NCI-H128 (cell line): ENCODE measurements at regions not wholly inside any gene's neighbourhood (a gene's known extent, or its start where the extent isn't known, plus 50 kb on each side); places are given as distances from the start of the nearest gene placed in this dataset.
A peak's percentile ranks its signal among the peaks of the same experiment; 100 is the strongest.

Experiments
- DNase-seq: peaks from one replicate; lab custom pipeline; 2025; ENCODE audit not compliant: unreplicated experiment; lab: John Stamatoyannopoulos, UW

DNA sequence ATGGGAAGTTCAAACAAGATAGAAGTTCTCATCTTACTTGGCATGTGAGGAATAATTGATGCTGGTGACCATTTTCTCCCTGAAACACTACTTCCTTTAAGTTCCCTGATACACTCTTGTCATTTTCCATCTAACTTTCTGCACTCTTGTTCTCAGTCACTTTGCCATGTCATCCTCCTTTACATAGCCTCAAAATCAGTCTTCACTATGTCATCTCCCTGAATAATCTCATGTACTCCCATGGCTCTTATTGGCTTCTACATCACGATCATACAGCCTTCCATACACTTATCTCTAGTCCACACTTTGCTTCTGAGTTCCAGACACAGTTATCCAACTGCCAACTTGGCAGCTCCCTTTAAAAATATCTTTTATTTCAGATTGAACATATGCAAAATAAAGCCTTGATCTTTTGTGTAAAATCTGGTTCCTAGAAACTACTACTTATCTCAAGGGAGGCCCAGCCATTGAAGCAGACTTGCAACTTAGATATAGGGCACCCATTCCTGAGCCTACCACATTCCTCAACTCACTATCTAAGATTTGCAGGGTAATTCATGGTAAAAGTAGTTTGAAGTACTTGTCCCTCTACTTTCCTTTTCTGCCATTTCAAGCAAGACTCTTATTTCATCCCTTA, 1070.2 kb upstream of the NXPH2 start:
- no peak for DNase-seq

DNA sequence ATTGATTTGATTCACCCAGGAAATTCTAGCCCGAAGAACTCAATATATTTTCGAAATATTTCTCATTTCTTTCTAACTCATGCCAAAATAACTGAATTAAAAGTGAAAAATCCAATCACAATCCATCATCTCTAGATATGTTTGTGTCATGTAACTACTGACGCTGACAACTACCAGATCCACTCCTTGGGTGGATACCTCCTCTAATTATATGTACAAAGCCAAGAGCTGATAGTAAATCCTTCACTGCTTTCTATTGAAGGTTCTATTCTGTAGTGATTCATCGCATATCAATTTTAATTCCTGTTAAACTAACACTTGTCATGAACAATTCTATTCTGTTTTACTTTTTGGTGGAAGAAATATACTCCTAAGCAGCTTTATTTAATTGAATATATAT, 1056.6 kb upstream of the NXPH2 start:
- no peak for DNase-seq

DNA sequence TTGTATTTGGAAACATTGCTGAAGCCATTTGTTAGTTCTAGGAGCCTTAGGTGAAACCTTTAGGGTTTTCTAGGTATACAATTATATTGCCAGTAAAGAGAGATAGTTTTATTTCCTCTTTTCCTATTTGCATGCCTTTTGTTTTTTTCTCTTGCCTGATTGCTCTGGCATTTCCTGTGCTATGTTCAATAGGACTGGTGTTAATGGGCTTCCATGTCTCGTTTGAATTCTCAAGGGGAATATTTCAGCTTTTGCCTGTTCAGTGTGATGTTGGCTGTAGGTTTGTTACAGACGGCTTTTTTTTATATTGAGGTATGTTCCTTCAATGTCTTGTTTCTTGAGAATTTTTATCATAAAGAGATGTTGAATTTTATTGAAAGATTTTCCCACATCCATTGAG, 1054.9 kb upstream of the NXPH2 start:
- DNase-seq, result no peak

DNA sequence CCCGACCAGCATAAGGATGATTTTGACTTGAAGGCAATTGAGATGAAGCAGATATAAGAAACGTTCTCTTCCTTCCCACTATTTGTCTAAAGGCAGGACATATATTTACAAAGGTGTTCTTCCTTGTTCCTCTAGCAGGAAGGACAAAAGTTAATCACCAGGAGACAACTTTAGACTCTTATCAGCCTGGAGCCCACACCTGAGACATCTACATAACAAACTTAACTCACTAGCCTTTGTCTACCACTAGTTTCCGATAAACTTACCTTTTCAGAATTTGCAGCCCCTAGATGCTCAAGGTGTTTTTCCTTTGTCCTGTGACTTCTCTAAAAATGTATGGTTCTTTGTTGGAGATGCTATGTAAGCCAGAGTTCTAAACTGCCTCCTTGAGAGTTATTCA, 1047.8 kb upstream of the NXPH2 start:
- DNase-seq, result no peak

DNA sequence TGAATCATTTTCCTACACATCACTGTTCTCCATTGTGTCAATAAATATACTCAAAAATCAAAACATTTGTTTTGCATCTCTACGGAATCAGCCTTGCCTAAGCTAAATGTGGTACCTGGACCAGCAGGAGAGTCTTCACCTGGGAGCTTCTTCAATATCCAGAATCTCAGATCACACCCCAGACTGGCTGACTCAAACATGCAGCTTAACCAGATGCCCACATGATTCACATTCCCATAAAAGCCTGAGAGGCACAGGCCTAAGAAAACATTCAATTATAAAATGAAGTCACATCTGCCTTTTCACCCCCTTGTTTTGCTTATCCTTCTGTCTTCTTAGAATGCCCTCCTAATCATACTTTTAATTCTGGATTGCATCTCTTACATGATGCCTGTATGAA, 1045.5 kb upstream of the NXPH2 start:
- DNase-seq, result no peak

DNA sequence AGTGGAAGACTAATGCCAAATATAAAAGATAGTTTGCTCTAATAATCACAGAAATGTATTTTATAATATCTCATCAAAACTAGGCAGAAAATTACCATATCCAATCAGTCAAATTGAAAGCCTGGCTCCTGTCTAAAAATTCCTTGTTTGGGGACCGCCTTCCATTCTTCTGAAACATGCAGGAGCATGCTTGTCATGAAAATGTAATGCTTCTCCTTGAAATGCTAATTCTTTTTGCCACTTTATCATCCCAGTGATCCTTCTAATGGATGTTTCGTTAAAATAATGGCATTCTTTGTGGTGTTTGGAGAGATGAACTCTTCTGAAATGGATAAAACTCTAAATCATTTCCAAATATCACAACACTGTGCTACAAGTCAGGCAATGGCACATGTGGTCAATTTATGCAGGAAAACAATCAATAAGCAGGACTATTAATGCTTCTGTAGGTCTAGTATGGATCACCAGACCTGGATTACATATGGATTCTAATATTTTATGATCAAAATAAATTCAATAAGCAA, 1039.1 kb upstream of the NXPH2 start:
- DNase-seq, result no peak

DNA sequence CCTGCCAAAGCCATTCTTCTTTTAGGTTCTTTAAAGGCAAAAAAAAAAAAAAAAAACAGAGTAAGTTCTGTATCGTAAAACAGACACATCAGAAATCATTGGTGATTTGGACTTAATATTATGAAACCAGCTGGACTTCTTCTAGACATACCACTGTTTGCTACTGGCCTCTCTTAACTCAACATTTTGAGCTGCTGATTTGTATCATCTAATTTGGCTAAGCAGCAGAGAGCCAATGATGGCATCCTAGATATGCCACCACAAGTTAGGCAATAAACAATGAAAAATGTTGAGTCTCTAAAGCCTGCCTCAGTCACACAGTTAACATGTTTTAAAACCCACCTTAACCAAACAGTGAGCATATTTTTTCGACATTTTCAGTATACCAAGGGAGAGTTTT, 1034.3 kb upstream of the NXPH2 start:
- DNase-seq, result no peak

DNA sequence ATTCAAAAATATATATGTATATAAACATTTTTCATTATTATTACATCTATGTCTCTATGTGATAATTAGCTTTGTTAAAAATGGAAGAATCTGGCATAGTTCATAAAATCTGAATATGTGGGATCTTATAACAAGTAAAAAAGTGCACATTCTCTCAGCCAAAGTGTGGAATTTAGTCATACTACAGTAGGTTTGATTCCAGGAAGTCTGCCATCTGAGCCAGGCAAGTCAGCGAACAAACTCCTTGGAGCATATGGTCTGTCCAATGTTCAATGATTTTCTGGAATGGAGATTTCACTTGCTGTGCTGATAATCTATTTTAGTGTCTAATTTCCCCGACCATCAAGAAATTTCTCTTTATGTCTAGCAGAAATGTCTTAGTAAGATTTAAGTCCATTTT, 1033.2 kb upstream of the NXPH2 start:
- DNase-seq, result no peak

DNA sequence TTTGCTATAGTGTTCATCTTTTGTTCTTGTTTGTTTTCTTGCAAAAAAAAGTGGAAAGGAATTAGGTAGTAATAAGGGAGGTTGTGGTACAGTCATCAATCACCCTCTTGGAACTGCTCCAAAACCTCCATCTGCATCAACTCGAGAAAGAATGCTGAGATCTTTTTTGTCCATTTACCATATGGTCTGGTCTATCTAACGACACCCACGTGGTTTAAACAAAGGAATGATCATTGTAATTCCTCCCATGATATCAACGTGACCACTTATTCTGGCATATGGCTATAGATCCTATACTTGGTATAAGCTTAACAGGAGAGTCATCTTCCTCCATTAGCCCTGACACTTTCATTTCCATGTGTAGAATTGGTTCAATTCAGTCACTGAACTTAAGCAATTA, 1025.3 kb upstream of the NXPH2 start:
- peak; percentile 31 for DNase-seq

DNA sequence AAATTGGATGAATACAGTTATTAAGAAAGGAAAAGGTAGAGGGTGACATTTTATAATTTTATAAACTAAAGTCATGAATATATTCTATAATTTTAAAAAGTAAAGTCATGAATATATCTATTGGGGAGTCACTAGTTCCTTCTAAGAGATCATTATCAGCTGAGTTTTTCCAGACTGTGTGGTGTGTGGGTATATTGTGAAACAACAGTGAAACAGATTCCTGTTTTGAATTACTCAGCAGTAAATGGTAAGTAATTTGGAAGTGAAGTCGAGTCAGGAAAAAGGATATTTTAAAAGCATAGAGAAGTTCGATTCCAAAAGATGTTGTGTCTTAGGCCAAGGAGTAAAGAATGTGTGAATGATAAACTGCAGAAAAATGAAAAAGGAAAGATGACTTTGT, 1018.2 kb upstream of the NXPH2 start:
- DNase-seq, result no peak

DNA sequence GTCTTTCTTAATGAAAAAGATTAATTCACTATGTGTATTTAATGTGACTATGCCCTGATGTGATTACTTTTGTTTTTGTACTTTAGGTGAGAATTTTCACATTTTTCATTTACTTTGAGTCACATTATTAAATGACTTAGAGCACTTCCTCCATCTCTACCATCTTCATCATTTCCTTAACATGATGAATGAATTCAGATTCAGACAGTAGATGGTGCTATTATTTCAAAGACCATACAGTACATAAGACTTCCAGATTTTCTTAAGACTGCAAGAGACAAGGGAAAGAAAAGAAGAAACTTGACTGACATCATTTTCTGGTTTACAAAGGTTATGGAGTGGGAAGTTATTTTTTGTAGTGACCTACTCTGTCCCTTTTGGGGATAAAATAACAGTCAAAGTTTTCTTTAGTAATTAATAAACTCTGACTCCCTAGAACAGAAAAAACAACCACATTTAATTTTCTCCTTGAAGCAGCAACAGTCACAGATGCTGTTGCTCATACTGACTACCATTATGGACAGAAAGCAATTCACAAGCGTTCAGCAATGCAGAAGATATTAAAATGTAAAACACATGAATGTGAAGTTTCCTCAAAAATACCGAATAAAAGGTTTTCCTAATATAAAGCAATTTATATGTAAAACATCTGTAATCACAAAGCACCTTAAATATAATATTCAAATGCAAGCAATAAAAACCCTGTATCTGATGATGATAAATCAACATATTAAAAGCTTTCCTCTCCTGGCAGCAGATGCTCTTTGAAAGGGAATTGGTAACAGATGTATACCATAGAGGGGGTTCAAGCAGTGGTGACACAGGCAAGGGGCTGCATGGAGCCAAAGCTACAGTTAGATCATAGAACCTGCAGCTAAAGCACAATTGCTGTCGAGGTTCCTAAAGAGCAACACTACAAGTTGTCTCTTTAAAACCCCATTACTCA, 1010.9 kb upstream of the NXPH2 start:
- no peak for DNase-seq

DNA sequence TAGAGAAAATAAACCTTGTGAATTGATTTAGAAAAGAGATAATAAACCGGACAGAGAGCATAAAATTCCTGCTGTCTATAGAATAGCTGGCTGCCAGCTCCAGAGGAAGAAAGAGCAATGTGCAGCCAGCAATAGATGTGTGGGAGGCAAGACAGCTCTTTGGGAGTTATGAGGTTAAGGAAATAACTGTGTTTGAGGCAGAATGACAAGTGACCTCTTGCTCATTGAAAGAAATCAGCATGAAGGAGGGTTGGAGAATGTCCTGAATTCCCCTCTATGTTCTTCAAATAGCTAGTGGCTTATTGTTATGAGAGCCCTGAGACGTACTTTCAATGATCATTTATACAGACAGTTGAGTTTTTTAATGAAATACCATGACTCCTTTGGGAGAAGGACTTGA, 1009.9 kb upstream of the NXPH2 start:
- DNase-seq, result no peak

DNA sequence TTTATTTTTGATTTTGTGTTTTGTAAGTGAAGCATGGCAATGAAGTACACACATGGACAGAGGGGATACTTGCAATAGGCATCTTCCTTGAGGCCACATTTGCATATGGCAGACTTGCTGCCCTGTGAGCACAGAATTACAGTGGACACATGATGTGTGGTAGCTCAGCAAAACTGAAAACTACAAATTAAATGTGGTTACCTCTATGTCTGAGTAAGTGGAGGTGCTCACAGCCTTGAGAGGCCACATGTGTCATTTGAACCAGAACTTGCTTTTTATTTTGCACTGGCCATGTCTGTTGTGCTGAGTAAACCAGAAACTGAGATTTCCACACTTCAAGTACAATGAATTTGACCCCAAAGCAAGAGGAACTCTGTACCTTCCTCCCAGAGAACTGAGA, 998.5 kb upstream of the NXPH2 start:
- no peak for DNase-seq

DNA sequence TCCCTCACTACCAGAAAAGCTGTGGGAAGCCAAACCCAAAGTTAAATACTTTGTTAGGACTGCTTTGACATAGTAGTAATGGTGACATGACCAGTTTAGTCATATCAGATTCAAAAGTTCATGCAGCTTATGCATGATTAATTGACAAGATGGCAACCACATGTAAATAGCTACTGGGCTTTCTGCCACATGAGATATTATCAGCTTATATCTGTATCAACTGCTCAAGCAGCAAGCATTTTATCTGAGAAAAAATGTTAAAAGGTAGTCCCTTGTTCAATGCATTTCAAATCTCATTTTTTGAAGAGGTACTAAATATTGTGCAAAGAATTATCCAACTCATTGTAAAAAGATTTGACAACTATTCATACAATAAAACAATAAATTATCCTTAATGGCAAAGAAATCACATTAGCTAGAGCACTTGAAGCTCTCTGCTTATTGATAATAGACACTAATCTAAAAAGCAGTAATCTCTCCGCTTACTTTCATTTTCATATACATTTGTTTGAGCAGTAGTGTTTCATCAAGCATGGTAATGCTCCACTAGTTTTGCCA, 993.6 kb upstream of the NXPH2 start:
- no peak for DNase-seq

DNA sequence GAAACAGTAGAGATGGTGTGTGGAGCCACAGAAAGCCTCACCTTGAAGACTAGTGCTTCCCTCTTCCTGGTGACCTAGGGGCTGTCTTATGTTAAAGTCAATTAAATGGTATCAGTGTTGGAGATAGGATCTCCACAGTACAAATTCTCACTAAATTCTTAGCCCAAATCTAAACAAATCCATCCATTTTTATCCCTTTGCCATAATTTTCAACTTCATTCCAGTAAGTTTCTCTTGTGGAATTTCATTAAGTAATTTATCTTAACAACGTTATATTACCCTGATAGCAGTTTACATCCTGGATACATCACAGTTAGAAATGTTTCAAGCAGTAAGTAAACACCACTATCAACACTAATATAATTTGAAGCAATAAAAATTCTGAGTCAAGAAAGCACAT, 989.4 kb upstream of the NXPH2 start:
- no peak for DNase-seq

DNA sequence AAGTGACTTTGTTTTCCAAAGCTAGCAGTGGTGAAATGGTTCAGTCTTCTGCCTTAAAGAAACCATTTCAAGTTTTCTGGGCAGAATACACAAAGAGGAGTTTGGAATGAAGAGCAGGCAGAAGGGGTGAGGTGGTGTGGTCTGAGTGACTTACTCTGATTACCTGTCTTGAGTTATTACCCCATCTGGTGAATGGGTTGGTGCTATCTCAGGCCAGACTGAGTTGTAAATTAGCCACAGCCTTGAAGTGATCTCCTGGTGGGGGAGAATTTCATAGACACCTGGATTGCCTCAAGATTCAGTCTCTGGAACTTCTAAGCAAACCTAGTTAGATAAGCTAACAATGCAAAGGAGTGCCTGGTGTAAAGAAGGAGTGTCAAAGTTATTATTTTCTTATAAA, 983.5 kb upstream of the NXPH2 start:
- no peak for DNase-seq

DNA sequence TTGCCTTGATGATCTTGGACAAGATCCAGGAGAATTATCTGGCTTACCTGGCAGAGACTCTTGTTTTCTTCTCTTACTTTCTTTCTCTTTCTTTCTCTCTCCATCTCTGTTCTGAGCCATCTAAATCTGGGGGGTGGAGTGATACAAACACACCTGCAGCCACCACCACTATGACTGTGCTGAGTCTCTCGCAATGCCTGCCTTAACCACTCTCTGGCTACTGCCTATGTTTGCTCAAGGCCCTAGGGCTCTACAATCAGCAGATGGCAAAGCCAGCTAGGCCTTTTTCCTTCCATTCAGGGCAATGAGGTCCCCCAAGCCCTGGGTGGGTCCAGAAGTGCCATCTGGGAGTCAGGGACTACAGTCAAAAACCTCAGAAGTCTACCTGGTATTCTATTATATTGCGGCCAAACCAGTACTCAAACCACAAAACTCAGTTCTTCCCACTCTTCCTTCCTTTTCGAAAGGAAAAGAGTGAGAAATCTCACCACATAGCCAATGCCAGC, 978.9 kb upstream of the NXPH2 start:
- DNase-seq, result no peak

DNA sequence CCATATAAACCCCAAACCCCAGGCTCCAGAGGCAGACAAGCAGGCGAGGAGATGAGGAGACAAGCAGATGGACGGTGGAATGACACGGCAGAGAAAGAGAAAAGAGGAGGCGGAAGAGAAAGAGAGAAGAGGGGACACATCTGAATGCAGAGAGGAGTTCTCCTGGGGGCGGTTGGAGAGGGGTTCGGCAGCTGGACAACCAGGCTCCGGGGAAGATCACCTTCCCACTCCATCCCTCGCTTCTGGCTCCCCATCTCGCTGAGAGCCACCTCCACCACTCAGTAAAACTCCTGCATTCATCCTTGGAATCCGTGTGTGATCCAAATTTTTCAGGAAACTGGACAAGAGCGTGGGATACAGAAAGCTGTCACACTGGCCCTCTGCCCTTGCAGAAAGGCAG, 966.7 kb upstream of the NXPH2 start:
- DNase-seq, result no peak

DNA sequence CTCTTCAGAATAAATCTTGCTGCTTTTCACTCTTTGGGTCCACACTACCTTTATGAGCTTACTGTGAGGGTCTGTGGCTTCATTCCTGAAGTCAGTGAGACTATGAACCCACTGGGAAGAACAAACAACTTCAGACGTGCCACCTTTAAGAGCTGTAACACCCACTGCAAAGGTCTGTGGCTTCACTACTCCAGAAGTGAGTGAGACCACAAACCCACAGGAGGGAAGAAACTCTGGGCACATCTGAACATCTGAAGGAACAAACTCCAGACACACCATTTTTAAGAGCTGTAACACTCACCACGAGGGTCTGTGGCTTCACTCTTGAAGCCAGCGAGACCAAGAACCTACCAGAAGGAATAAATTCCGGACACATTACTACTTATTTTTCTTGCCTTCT, 964.1 kb upstream of the NXPH2 start:
- DNase-seq, result no peak

DNA sequence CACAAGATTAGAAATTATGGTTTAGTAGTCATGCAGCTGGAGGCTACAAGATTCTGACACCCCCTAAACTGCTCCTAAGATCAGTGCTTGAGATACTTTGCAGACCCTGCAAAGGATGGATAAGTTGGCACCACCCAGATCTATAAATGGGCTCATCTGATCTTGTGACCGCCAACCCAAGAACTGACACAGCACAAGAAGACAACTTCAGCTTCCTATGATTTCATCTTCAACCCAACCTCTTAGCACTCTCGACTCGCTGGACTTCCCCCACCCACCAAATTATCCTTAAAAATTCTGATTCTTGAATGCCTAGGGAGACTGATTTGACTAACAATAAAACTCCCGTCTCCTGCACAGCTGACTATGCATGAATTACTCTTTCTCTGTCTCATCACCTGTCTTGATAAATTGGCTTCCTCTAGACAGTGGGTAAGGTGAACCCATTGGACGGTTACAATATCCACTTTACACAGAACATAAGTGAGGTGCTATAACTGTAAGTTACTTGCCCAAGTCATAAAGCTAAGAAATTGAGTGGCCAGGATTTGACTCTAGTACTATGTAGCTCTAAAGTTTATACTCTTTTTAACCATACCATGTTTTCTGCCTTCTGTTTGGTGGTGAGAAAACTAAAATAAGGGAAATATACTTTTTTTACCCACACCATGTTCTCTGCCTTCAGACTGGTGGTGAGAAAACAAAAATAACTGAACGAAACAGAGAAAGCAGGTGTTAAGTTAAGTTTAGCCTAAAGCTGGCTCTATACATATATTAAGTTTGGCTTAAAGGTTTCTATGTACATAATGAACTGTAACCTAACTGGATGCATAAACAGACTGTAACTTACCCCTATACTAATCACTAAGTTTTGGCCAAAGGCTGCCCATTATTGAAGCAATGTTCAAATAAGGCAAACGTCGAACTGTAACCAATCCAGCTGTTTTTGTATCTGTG, 962.3 kb upstream of the NXPH2 start:
- no peak for DNase-seq

DNA sequence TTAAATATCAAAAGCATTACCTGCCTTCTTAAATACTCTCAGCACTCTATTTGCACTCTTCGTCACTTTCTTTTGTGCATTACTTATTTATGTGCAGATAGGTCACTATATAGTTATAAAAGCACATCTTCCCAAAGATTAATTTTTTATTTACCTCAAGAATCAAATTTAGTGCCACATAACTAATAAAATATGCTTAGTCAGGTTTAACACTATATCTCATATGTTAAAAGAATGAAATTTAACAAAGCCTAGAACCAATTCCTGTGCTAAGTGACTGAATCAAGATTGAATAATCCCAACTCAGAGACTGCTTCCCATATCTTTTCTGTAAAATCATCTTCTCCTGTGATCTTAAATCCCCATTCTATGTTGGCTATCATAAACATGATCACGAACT, 957.5 kb upstream of the NXPH2 start:
- DNase-seq, result no peak
